HG02623 (cell line): ENCODE measurements at regions not wholly inside any gene's neighbourhood (a gene's known extent, or its start where the extent isn't known, plus 50 kb on each side); places are given as distances from the start of the nearest gene placed in this dataset.

Experiments used
- ATAC-seq: cut with Tn5 transposase; IDR thresholded peaks from one replicate; pipeline ENCODE4 v1.9.1; 2021; ENCODE audit warnings: moderate library complexity; ENCODE audit not compliant: unreplicated experiment

- no peak for ATAC-seq
Observed at GRCh38 chr19:31553846-31554215, 204.6 kb upstream of the TSHZ3 start.

DNA sequence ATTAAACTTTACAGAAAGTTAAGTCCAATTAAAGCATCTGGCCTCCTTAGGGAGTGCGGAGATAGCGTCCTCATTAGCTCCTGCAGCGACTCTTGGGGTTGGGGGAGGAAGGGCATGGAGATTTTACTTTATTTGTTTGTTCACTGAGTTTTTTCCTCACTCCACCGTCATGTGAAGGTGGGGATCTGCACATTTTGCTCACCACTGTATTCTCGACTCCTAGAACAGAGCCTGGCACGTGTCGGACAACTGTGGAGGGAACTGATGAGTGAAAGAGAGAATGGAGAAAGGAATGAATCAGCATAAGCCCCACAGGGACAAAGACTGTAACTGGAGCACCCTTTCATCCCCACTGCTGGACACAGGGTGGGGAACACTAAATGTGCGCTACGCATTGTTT, 205.1 kb upstream of the TSHZ3 start:
- ATAC-seq, result no peak

- ATAC-seq, result no peak
Observed at GRCh38 chr19:31555634-31556215, 206.5 kb upstream of the TSHZ3 start.

DNA sequence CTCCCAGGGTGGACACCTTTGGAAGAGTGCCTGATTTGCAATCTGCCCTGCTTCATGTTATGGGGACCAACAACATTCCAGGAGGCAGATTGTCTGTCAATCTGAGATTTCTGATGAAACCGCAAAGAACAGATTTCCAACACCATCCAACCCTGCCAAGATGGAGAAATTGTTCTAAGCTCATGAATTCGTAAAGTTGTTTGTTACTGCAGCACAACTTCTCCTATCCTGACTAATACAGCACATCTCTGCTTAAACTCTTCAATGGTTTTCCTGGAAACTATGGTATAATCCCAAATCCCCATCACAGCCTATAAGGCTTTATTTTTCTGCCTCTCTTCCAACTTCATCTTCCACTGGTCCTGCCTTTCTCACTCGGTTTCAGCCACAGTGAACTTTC, 210.3 kb upstream of the TSHZ3 start:
- ATAC-seq, result no peak

DNA sequence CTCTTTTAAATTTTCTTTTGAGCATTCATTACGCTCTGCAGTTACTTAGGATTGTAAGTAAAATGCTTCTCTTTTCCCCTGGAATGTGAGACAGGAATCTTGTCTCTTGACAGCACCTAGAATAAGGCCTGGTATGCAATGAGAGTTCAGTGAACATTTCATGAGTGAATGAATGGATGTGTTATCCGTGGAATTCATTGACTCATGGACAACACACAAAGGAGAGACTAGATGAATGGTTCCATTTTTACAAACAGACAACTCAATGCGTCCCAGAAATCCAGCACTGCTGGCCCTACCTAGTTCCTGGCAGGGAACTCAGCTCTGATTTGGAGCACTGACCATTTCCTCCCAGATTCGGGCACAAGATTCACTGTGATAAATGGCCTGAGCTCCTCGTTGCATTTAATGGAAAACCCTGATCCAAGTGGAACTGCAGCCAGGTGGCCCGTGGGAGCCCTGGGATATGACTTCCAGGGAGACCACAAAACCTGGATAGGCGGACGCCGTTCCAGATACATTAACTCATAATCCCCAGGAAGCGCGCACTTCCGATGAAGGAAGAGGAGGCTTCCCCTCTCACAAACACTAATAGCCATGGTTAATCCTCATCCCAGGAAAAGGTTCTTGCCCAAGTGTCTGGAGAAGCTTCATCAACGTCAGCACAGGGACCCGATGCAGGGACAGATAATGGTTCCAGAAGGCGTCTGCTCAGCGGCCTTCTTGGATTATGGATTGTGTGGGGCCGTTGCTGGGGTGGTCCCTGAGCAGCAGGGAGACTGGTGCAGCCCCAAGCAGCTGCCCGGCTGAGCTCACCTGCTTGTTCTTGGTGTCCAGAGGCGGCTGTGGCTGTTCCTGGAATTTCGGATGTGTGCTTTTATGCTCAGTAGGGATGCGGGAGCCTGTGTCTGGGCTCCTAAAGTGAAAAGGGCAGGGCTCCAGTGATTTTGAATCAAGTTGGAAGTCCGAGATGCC, 211.1 kb upstream of the TSHZ3 start:
- no peak for ATAC-seq

GRCh38 chr19:31562966-31563612, 213.9 kb upstream of the TSHZ3 start:
- ATAC-seq, result no peak

DNA sequence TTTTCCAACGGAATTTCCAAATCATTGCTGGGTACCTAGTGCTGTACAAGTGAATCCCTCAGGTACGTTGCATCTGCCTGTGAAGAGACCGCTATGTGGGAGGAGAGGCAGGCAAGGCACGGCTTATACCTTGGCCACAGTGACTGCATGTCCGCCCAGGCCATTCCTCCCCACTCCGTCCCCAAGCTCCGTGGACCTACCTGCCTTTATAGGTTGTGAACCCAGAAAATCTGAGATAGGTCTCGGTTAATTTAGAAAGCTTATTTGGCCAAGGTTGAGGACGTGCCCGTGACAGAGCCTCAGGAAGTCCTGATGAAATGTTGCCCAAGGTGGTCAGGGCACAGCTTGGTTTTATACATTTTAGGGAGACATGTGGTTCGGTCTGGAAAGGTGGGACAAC, 218.5 kb upstream of the TSHZ3 start:
- no peak for ATAC-seq

GRCh38 chr19:31568724-31569123, 219.5 kb upstream of the TSHZ3 start:
- no peak for ATAC-seq

DNA sequence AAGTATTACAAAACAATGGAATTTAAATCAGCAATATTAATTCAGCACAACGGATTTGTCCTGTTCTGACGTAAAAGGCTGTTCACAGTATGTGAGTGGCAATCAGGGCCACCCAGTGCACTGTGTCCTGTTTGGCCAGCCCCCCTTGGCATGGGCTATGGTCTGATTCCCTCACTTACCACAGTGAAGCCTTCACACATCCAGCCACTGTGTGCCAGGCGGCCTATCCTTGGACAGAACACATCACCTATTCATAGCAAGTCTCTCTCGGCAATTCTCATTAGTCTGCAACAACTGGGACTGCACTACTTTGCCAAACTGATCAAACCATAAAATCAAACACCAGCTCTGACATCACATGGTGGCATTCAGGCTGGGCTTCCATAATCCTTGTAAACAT, 221.5 kb upstream of the TSHZ3 start:
- no peak for ATAC-seq

DNA sequence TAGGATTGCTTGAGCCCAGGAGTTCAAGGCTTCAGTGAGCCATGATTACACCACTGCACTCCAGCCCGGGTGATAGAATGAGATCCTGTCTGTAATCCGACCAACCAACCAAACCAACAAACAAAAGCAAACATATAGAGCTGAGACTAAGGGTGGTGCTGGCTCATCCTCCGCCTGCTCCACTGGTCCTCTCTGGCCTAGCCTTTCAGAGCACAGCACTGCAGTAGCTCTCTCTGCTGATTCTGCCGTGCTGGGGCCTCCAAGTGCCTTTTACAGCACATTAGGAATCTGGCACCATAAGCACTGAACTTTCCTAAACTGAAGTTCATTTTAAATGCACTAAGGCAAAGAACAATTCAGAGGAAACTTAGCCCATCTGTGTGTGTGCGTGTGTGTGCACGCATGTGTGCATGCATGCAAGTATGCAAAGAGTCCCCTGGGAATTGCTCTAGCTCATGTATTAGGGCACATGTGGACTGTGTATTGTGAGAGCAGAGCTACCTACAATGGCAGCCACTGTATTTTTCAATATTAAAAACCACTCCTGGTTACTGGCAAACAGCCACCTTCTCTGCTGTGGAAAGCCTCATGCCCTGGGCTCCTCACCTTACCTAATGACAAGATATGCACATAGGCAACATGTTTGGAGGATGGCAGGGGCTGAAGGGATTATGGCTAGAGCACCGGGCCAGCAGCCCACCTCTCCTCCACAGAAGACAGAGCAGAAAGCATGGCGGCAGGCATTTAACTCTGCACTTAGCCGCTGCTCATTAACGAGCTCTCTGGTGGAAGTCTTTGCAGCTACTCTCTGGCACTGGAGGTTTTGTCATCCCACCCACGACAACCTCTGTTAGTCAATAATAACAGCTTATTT, 223.1 kb upstream of the TSHZ3 start:
- no peak for ATAC-seq

DNA sequence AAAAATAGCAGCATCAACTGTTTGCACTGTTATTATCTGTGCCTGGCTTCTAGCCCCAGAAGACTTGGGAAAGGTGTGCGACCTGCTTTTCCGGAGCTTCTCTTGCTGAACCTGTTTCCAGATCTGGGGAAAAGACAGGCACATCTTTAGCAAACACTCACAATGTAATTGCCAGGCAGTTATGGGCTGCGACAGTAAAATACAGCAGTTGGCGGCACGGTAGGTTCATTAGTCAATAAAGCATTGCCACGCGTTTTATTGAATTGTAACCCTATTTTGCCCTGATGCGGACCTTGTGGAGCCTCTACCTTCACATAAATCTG, 223.7 kb upstream of the TSHZ3 start:
- no peak for ATAC-seq

- no peak for ATAC-seq
Observed at GRCh38 chr19:31574251-31574973, 225.2 kb upstream of the TSHZ3 start.

- no peak for ATAC-seq
Observed at GRCh38 chr19:31575846-31576335, 226.7 kb upstream of the TSHZ3 start.

DNA sequence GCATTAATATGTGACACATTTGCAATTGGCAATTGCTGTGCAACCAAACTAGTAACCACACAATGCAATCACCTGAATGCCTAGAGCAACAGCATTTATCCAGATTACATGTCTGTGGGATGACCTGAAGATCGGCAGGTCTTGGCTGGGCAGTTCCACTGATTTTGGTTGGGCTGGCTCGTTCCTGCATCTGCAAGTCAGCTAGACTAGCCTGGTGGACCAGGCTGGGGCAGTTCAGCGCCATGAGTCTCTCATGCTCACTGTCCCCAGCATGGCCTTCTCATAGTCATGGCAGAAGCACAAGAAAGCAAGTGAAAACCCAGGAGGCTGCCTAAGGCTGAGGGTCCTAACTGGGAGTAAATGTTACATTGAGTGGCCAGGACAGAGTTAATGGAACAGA, 229.1 kb upstream of the TSHZ3 start:
- ATAC-seq, result no peak

- no peak for ATAC-seq
Observed at GRCh38 chr19:31583148-31583547, 233.9 kb upstream of the TSHZ3 start.

- ATAC-seq, result no peak
Observed at GRCh38 chr19:31586282-31586681, 237.0 kb upstream of the TSHZ3 start.

DNA sequence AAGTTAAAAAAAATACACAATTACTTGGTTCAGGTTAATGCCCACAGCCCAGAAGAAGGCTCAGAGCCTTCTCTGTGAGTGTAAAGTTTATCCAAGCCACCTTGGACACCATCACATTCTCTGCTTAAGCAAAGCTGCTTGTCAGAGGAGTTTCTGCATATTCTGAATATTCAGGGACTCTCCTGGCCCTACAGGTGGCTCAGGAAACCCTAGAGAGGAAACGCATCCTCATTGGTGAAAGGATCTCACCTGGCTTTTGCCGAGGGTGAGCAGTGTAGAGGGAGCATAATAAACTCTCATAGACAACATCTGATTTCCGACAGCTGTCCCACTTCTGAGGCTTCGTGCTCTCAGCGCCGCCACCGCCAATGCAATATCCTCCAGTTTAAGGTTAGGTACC, 239.9 kb upstream of the TSHZ3 start:
- no peak for ATAC-seq

DNA sequence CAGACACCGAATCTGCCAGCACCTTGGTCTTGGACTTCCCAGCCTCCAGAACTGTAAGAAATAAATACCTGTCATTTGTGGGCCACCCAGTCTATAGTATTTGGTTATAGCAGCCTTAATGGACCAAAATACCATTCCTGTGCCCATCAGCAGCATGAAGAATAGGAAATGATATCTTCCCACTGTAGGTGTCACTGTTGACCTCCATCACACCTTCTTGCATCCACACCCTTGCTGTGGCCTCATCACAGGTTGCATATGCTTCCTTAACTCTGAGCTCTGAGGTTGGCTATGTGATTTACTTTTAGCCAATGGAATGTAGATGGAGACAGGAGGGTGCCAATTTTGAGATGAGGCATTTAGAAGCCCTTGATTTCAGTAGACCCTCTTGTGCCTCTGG, 242.0 kb upstream of the TSHZ3 start:
- ATAC-seq, result no peak

- no peak for ATAC-seq
Observed at GRCh38 chr19:31592456-31592855, 243.2 kb upstream of the TSHZ3 start.

DNA sequence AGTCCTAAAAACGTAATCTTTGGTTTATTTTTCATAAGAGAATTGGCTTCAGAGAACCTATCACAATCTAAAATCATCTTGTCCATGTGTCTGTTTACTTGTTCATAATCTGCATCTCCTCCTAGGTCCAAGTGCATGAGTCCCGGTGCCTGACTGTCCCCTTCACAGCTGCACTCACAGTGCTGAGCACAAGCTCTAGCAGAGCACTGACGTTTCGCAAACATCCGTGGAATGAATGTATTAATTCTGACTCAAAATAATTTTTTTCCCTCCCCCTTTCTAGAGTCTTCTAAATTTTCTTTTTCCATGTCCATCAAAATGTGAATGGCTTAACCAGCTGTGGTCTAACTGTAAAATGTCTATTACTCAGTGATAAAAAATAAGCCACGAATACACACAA, 245.5 kb upstream of the TSHZ3 start:
- ATAC-seq, result no peak
